HUES6 (cell line): ENCODE measurements at regions not wholly inside any gene's neighbourhood (a gene's known extent, or its start where the extent isn't known, plus 50 kb on each side); places are given as distances from the start of the nearest gene placed in this dataset.

Experiments used
- H3K27ac ChIP-seq: 2 replicates; pipeline ENCODE4 v1.7.0; 2013; ENCODE audit warnings: low read depth, mild to moderate bottlenecking, low read length, inconsistent platforms
- H3K27me3 ChIP-seq: 2 replicates; pipeline ENCODE4 v1.6.1; 2013; ENCODE audit warnings: low read length; ENCODE audit not compliant: control insufficient read depth, insufficient read depth
- H3K36me3 ChIP-seq: 2 replicates; pipeline ENCODE4 v1.6.1; 2013; ENCODE audit warnings: low read length; ENCODE audit not compliant: control insufficient read depth, insufficient read depth
- H3K4me1 ChIP-seq: 2 replicates; pipeline ENCODE4 v1.6.1; 2013; ENCODE audit warnings: low read length; ENCODE audit not compliant: control insufficient read depth, insufficient read depth
- H3K4me3 ChIP-seq: 2 replicates; pipeline ENCODE4 v1.5.1; 2013; ENCODE audit warnings: low read depth, low read length
- H3K9ac ChIP-seq: one replicate; pipeline ENCODE4 v1.6.1; 2013; ENCODE audit warnings: mild to moderate bottlenecking, low read length
- H3K9me3 ChIP-seq: 2 replicates; pipeline ENCODE4 v1.6.1; 2013; ENCODE audit warnings: low read depth, low read length; ENCODE audit not compliant: control insufficient read depth, insufficient read depth

DNA sequence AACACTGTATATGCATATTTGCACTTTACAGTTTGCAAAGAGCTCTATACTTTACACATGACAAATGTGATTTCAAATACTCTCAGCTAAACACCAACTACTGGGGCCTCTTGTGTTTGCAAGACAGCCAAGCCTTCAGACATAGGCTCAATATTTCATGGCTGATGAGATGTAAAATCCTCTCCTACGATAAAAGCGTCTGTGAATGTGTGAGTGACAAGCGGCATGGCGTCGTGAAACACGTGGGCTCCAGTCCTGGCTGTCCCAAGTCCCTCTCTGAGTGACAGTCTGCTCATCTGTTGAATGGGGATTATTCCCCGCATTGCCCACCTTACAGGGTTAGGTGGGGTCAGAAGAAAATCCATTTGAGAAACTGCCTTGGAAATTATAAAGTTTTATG, 489.8 kb downstream of the RNF144A start:
- no peaks in the 10 kb centered on the region for H3K9me3 ChIP-seq
- no peaks in the 10 kb centered on the region for H3K36me3 ChIP-seq
- 0 out of 2 replicates have a peak, but pooled peaks cover 4% of the 10 kb centered on the region for H3K27me3 ChIP-seq
- H3K4me1 ChIP-seq = no peaks in the 10 kb centered on the region
- H3K27ac ChIP-seq = no peak overlapping the region
- H3K4me3 ChIP-seq = no peak overlapping the region
- no peak overlapping the region for H3K9ac ChIP-seq

- Histone ChIP-seq H3K27ac (no peak overlapping the region), H3K4me1 (no peaks in the 10 kb centered on the region), H3K27me3 (0 out of 2 replicates have a peak, but pooled peaks cover 4% of the 10 kb centered on the region), H3K36me3 (no peaks in the 10 kb centered on the region), H3K9me3 (no peaks in the 10 kb centered on the region), H3K4me3 (no peak overlapping the region), H3K9ac (no peak overlapping the region)
Measured at GRCh38 chr2:7407906-7408680, 490.9 kb downstream of the RNF144A start.

DNA sequence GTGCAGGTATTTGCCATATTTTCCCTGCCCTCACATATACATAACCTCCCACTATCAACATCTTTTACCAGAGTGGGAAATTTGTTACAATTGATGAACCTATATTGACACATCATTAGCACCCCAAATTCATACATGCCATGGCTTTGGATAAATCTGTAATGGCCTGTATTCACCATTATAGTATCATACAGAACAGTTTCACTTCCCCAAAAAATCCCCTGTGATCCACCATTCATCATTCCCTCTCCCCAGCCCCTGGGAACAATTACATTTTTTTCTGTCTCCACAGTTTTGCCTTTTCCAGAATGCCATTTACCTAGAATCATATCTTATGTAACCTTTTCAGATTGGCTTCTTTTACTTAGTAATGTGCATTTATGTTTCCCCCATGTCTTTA, 494.5 kb downstream of the RNF144A start:
- H3K9ac ChIP-seq = no peak overlapping the region
- no peaks in the 10 kb centered on the region for H3K36me3 ChIP-seq
- no peak overlapping the region for H3K27ac ChIP-seq
- H3K4me1 ChIP-seq = no peaks in the 10 kb centered on the region
- 0 out of 2 replicates have a peak, but pooled peaks cover under 1% of the 10 kb centered on the region for H3K27me3 ChIP-seq
- H3K4me3 ChIP-seq = no peak overlapping the region
- no peaks in the 10 kb centered on the region for H3K9me3 ChIP-seq

GRCh38 chr2:7417845-7418742, 500.9 kb downstream of the RNF144A start:
- Histone ChIP-seq H3K36me3 (no peaks in the 10 kb centered on the region), H3K27me3 (no peaks in the 10 kb centered on the region), H3K4me3 (no peak overlapping the region), H3K9me3 (no peaks in the 10 kb centered on the region; the same call in 1 of the 2 replicates), H3K27ac (no peak overlapping the region), H3K4me1 (no peaks in the 10 kb centered on the region), H3K9ac (no peak overlapping the region)

GRCh38 chr2:7419186-7419585, 502.0 kb downstream of the RNF144A start:
- Histone ChIP-seq H3K36me3 (no peaks in the 10 kb centered on the region), H3K27me3 (no peaks in the 10 kb centered on the region), H3K9ac (no peak overlapping the region), H3K9me3 (no peaks in the 10 kb centered on the region; the same call in 1 of the 2 replicates), H3K27ac (no peak overlapping the region), H3K4me1 (no peaks in the 10 kb centered on the region), H3K4me3 (no peak overlapping the region)

DNA sequence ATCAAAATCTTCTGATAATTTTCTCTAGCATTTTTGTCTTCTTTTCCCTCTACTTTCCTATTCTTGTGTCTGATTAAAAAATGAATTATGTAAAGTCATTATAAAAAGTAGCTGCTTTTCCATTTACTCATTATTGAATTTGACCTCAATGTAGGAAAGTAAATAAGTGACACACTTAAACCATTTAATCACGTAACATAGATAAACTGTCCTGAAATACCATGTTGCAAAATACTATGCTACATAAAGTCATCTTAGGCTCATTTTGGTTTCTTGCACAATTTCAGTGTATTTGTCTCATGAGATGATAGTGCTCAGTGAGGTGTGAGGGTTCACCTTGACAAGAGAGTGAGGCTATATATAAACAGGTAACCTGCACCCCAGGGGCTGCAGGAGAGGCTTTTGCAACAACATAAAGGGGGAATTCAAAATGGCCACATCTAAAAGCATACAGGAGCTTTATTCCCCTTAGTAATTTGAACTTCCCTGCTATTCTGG, 502.7 kb downstream of the RNF144A start:
- no peak overlapping the region for H3K9ac ChIP-seq
- H3K27ac ChIP-seq = no peak overlapping the region
- H3K9me3 ChIP-seq = no peaks in the 10 kb centered on the region; the same call in 1 of the 2 replicates
- H3K27me3 ChIP-seq = no peaks in the 10 kb centered on the region
- no peaks in the 10 kb centered on the region for H3K4me1 ChIP-seq
- H3K36me3 ChIP-seq = no peaks in the 10 kb centered on the region
- H3K4me3 ChIP-seq = no peak overlapping the region

- Histone ChIP-seq H3K4me3 (no peak overlapping the region), H3K27ac (no peak overlapping the region), H3K36me3 (no peaks in the 10 kb centered on the region), H3K9me3 (no peaks in the 10 kb centered on the region; the same call in 1 of the 2 replicates), H3K9ac (no peak overlapping the region), H3K4me1 (no peaks in the 10 kb centered on the region), H3K27me3 (no peaks in the 10 kb centered on the region)
Measured at GRCh38 chr2:7420530-7420929, 503.3 kb downstream of the RNF144A start.

DNA sequence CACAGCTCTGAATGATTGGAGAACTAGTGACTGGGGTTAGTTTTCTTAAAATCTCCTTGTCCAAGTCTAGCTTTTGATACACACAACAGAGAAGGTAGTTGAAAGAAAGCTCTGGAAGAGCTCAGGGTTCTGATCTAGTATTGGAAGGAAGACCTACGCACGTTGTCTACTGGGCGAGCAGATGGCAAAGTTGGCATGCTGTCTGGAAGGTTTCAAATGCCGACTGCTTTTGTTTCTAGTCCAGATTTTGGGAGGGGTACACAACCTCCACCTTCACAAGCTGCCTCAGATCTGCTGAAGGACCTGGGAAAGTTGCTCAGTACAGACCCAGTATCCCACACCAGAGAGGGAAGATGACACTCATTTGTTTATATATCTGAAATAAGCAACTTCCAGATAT, 507.3 kb downstream of the RNF144A start:
- Histone ChIP-seq H3K4me3 (no peak overlapping the region), H3K36me3 (no peaks in the 10 kb centered on the region), H3K4me1 (peaks cover 20% of the 10 kb centered on the region), H3K9ac (no peak overlapping the region), H3K27ac (no peak overlapping the region), H3K9me3 (no peaks in the 10 kb centered on the region), H3K27me3 (no peaks in the 10 kb centered on the region)

- no peak overlapping the region for H3K27ac ChIP-seq
- H3K9me3 ChIP-seq = 0 out of 2 replicates have a peak, but pooled peaks cover under 1% of the 10 kb centered on the region
- H3K36me3 ChIP-seq = no peaks in the 10 kb centered on the region
- H3K4me3 ChIP-seq = no peak overlapping the region
- peaks cover 39% of the 10 kb centered on the region for H3K4me1 ChIP-seq
- no peak overlapping the region for H3K9ac ChIP-seq
- H3K27me3 ChIP-seq = no peaks in the 10 kb centered on the region
Measured at GRCh38 chr2:7427293-7428060, 510.3 kb downstream of the RNF144A start.

DNA sequence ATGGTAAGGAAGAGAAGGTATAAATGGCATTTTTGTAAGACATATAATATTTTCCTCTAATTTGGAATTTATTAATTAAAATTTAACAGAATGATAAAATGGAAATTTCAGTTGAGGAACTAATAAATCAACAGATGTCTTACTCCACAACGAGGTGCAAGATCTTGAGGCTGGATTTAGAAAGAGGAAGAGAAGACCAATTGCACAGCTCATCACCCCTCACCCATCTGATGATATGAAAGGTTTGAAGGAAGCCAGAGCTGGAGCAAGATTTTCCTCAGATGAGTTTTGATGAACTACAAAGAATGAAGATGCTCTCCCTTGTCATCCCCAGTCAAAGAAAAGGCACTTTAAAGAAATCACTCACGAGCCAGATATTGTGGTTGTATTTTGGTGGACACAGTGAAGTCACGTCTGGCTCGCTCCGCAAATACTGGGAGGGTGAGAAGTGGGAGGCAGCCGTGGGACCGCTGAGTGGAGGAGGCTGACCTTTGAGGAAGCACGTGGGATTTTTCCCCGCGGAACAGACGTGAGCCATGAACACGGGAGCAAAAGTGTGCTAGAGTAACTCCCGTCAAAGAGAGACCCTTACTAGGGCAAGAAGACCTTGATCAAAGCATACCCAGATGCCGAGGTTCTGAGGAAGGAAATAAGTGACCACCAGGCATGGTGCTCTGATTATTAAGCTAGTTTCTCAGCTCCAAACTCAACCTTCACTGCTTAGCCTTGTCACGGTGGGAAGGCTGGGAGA, 511.4 kb downstream of the RNF144A start:
- H3K9ac ChIP-seq = no peak overlapping the region
- peaks cover 7% of the 10 kb centered on the region for H3K9me3 ChIP-seq
- peaks cover 39% of the 10 kb centered on the region for H3K4me1 ChIP-seq
- no peak overlapping the region for H3K4me3 ChIP-seq
- no peak overlapping the region for H3K27ac ChIP-seq
- no peaks in the 10 kb centered on the region for H3K27me3 ChIP-seq
- no peaks in the 10 kb centered on the region for H3K36me3 ChIP-seq
